ENCODE measurements at regions not wholly inside any gene's neighbourhood (a gene's known extent, or its start where the extent isn't known, plus 50 kb on each side); places are given as distances from the start of the nearest gene placed in this dataset.

GRCh38 chr6:77324866-77325265, 138.4 kb downstream of the HTR1B start:
- intact Hi-C loops (cut with DNase I), result no loop called here
- H3K9me3 ChIP-seq, result no peaks in the 10 kb centered on the region
- no peak for DNase-seq
- no peaks in the 10 kb centered on the region for H3K27me3 ChIP-seq
- H3K36me3 ChIP-seq, result no peaks in the 10 kb centered on the region
- no peak overlapping the region for H3K4me3 ChIP-seq
- WGBS, 3 donors, result 90 to 94% (median 92%) methylated on average over 1 of the region's 1 CpG
- H3K4me1 ChIP-seq (ENCODE audit: insufficient read depth), result peaks cover 2% of the 10 kb centered on the region
- no peak overlapping the region for H3K27ac ChIP-seq
- no peak for TF ChIP-seq EP300 (IDR thresholded peaks at IDR 0.05)

- intact Hi-C loops (cut with DNase I), result no loop called here
- no peak for TF ChIP-seq CTCF (IDR thresholded peaks at IDR 0.05)
- no peak for TF ChIP-seq POLR2A (IDR thresholded peaks at IDR 0.05)
- no peak for TF ChIP-seq EP300 (IDR thresholded peaks at IDR 0.05)
- 23 to 47% (median 35%) methylated on average over 3 of the region's 3 CpGs for WGBS, 3 donors
These were observed 140.7 kb downstream of the HTR1B start for GRCh38 chr6:77322604-77323003.

GRCh38 chr6:77318256-77318655, 145.0 kb downstream of the HTR1B start:
- H3K27ac ChIP-seq, result no peak overlapping the region
- H3K4me3 ChIP-seq, result no peak overlapping the region
- 49 to 70% (median 66%) methylated on average over 1 of the region's 1 CpG for WGBS, 3 donors
- no peaks in the 10 kb centered on the region for H3K9me3 ChIP-seq
- H3K4me1 ChIP-seq (ENCODE audit: insufficient read depth), result peaks cover 2% of the 10 kb centered on the region
- DNase-seq, result no peak
- no peak for TF ChIP-seq EP300 (IDR thresholded peaks at IDR 0.05)
- TF ChIP-seq CTCF (IDR thresholded peaks at IDR 0.05), result no peak
- no peak for TF ChIP-seq POLR2A (IDR thresholded peaks at IDR 0.05)
- intact Hi-C loops (cut with DNase I), result no loop called here
- H3K36me3 ChIP-seq, result no peaks in the 10 kb centered on the region
- H3K27me3 ChIP-seq, result no peaks in the 10 kb centered on the region

More at GRCh38 chr6:77322604-77323003, 140.7 kb downstream of the HTR1B start:
- H3K36me3 ChIP-seq, result no peaks in the 10 kb centered on the region
- no peak overlapping the region for H3K4me3 ChIP-seq
- no peaks in the 10 kb centered on the region for H3K9me3 ChIP-seq
- H3K4me1 ChIP-seq (ENCODE audit: insufficient read depth), result peaks cover 2% of the 10 kb centered on the region
- no peak for DNase-seq
- no peak overlapping the region for H3K27ac ChIP-seq
- H3K27me3 ChIP-seq, result no peaks in the 10 kb centered on the region

- H3K4me1 ChIP-seq (ENCODE audit: insufficient read depth), result no peaks in the 10 kb centered on the region
- 74 to 89% (median 80%) methylated on average over 1 of the region's 1 CpG for WGBS, 3 donors
- intact Hi-C loops (cut with DNase I), result no loop called here
These were observed 149.7 kb downstream of the HTR1B start for GRCh38 chr6:77313595-77313994.

GRCh38 chr6:77299931-77300330, 163.4 kb downstream of the HTR1B start:
- Histone ChIP-seq H3K27me3 (no peaks in the 10 kb centered on the region), H3K9me3 (no peaks in the 10 kb centered on the region), H3K4me3 (no peak overlapping the region), H3K27ac (no peak overlapping the region), H3K4me1 (ENCODE audit: insufficient read depth) (no peaks in the 10 kb centered on the region), H3K36me3 (no peaks in the 10 kb centered on the region)
- DNase-seq, result no peak
- intact Hi-C loops (cut with DNase I), result no loop called here
- 73 to 87% (median 80%) methylated on average over 1 of the region's 1 CpG for WGBS, 3 donors
- TF ChIP-seq CTCF (IDR thresholded peaks at IDR 0.05) (no peak), EP300 (IDR thresholded peaks at IDR 0.05) (no peak), POLR2A (IDR thresholded peaks at IDR 0.05) (no peak)

More at GRCh38 chr6:77313595-77313994, 149.7 kb downstream of the HTR1B start:
- Histone ChIP-seq H3K36me3 (no peaks in the 10 kb centered on the region), H3K27me3 (no peaks in the 10 kb centered on the region), H3K9me3 (no peaks in the 10 kb centered on the region), H3K27ac (no peak overlapping the region), H3K4me3 (no peak overlapping the region)
- no peak for DNase-seq
- TF ChIP-seq POLR2A (IDR thresholded peaks at IDR 0.05), result no peak
- TF ChIP-seq CTCF (IDR thresholded peaks at IDR 0.05), result no peak
- no peak for TF ChIP-seq EP300 (IDR thresholded peaks at IDR 0.05)
